ENCODE measurements at regions not wholly inside any gene's neighbourhood (a gene's known extent, or its start where the extent isn't known, plus 50 kb on each side); places are given as distances from the start of the nearest gene placed in this dataset.

DNA sequence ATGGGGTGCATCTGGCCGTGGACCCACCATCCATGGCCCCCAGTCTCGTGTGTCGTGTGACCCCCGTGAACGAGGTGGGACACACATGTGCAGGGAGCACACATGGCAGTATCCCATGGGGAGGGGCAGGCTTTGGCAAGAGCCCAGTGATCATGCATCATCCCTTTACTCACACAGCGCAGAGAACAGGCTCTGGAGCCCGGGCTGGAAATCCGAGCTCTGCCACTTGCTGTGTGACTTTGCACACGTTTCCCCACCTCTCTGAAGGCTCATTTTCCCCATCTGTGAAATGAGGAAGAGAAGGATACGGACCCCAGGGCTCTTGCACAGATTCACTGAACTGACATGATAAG is 119.9 kb downstream of the PHETA1 start:
- Histone ChIP-seq H3K4me1 (ENCODE audit: control insufficient read depth in 1 of 2, insufficient read depth in 2 of 2, low read length in 2 of 2) (no peaks in the 10 kb centered on the region), H3K27ac (ENCODE audit: low read depth, low read length) (no peak overlapping the region), H2BK12ac (ENCODE audit: low read length) (no peak overlapping the region), H3K18ac (ENCODE audit: low read length) (no peak overlapping the region), H3K4me2 (ENCODE audit: low read length) (no peak overlapping the region), H3K4ac (ENCODE audit: low read depth, low read length) (no peak overlapping the region), H2AFZ (ENCODE audit: insufficient read depth, low read length, poor library complexity) (no peak overlapping the region), H3K36me3 (ENCODE audit: control insufficient read depth in 1 of 2, insufficient read depth in 2 of 2, low read length in 2 of 2) (no peaks in the 10 kb centered on the region), H4K91ac (ENCODE audit: low read depth, low read length) (no peak overlapping the region), H3K9ac (ENCODE audit: low read length) (no peak overlapping the region), H2BK120ac (ENCODE audit: insufficient read depth, low read length, poor library complexity) (no peak overlapping the region), H3K23ac (ENCODE audit: low read length) (no peak overlapping the region), H2BK5ac (ENCODE audit: low read depth, low read length, poor library complexity) (no peak overlapping the region), H3K9me3 (ENCODE audit: insufficient read depth, low read depth, low read length) (peaks cover 1% of the 10 kb centered on the region), H4K8ac (ENCODE audit: low read depth, low read length) (no peak overlapping the region), H2AK5ac (ENCODE audit: low read length) (no peak overlapping the region), H3K4me3 (ENCODE audit: low read depth, low read length) (peak overlapping the region; percentile 37), H4K12ac (ENCODE audit: low read depth, low read length) (no peak overlapping the region), H3K79me2 (ENCODE audit: control insufficient read depth, insufficient read depth, low read length, poor library complexity) (no peaks in the 10 kb centered on the region), H3K79me1 (ENCODE audit: low read length) (no peaks in the 10 kb centered on the region), H3K14ac (ENCODE audit: low read length) (no peak overlapping the region), H3K27me3 (ENCODE audit: insufficient read depth, low read length) (no peaks in the 10 kb centered on the region)
- WGBS (ENCODE audit: extremely low coverage, insufficient coverage, insufficient read length): no CpG with 5 or more reads among the region's 10 CpGs
- DNase-seq: no peak

GRCh38 chr12:111248236-111249017 is 120.5 kb downstream of the PHETA1 start:
- H2AFZ ChIP-seq (ENCODE audit: insufficient read depth, low read length, poor library complexity): no peak overlapping the region
- H3K27ac ChIP-seq (ENCODE audit: low read depth, low read length): no peak overlapping the region
- H3K27me3 ChIP-seq (ENCODE audit: insufficient read depth, low read length): no peaks in the 10 kb centered on the region
- no peaks in the 10 kb centered on the region for H3K79me2 ChIP-seq (ENCODE audit: control insufficient read depth, insufficient read depth, low read length, poor library complexity)
- H2BK5ac ChIP-seq (ENCODE audit: low read depth, low read length, poor library complexity): no peak overlapping the region
- H3K4me2 ChIP-seq (ENCODE audit: low read length): no peak overlapping the region
- no peak overlapping the region for H4K8ac ChIP-seq (ENCODE audit: low read depth, low read length)
- H3K4me1 ChIP-seq (ENCODE audit: control insufficient read depth in 1 of 2, insufficient read depth in 2 of 2, low read length in 2 of 2): no peaks in the 10 kb centered on the region
- no peak overlapping the region for H3K4ac ChIP-seq (ENCODE audit: low read depth, low read length)
- H2AK5ac ChIP-seq (ENCODE audit: low read length): no peak overlapping the region
- no peak overlapping the region for H4K12ac ChIP-seq (ENCODE audit: low read depth, low read length)
- H3K9ac ChIP-seq (ENCODE audit: low read length): no peak overlapping the region
- H2BK12ac ChIP-seq (ENCODE audit: low read length): no peak overlapping the region
- H3K9me3 ChIP-seq (ENCODE audit: insufficient read depth, low read depth, low read length): peaks cover 1% of the 10 kb centered on the region
- no peak overlapping the region for H3K14ac ChIP-seq (ENCODE audit: low read length)
- peak in 1 of 2 donors; percentile 13 for DNase-seq
- no peak overlapping the region for H2BK120ac ChIP-seq (ENCODE audit: insufficient read depth, low read length, poor library complexity)
- H3K18ac ChIP-seq (ENCODE audit: low read length): no peak overlapping the region
- H3K4me3 ChIP-seq (ENCODE audit: low read depth, low read length): no peak overlapping the region
- H4K91ac ChIP-seq (ENCODE audit: low read depth, low read length): no peak overlapping the region
- H3K36me3 ChIP-seq (ENCODE audit: control insufficient read depth in 1 of 2, insufficient read depth in 2 of 2, low read length in 2 of 2): no peaks in the 10 kb centered on the region
- H3K79me1 ChIP-seq (ENCODE audit: low read length): no peaks in the 10 kb centered on the region
- H3K23ac ChIP-seq (ENCODE audit: low read length): no peak overlapping the region
- WGBS (ENCODE audit: extremely low coverage, insufficient coverage, insufficient read length): no CpG with 5 or more reads among the region's 13 CpGs

DNA sequence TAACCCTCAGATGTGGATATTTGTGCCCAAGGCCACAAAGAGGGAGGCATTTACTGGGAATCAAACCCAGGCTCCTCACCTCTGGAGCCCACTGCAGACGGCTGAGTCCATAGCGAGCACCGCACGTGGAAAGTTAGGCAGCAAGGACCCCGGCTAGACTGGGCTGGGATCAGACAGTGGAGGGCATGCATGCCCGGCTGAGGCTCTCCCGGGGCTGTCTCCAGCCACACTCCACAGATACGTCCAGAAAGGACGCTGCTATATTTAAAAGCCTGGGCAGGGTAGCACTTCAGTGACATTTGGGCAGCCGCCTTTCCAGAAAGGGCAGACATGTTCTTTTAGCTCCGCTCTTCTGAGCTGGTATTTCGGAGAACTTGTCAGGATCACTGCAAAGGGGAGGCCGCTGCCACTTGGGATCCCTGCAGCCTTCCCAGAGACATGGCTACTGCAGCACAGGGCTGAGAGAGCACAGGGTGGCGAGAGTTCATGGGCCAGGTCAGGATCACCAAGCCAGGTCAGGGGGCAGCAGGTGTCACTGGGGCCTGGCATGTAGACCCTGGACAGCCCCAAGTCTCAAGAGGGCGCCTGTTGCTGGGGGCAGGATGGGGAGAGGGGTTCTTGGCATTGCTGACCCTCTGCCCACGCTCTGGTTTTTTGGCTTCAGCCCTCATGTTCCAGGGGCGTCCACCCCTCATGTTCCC is 121.7 kb downstream of the PHETA1 start:
- Histone ChIP-seq H3K9me3 (ENCODE audit: insufficient read depth, low read depth, low read length) (peaks cover 1% of the 10 kb centered on the region), H3K27ac (ENCODE audit: low read depth, low read length) (no peak overlapping the region), H3K14ac (ENCODE audit: low read length) (no peak overlapping the region), H3K23ac (ENCODE audit: low read length) (no peak overlapping the region), H4K12ac (ENCODE audit: low read depth, low read length) (no peak overlapping the region), H3K4me3 (ENCODE audit: low read depth, low read length) (no peak overlapping the region), H3K4me2 (ENCODE audit: low read length) (no peak overlapping the region), H3K18ac (ENCODE audit: low read length) (no peak overlapping the region), H3K9ac (ENCODE audit: low read length) (no peak overlapping the region), H2BK12ac (ENCODE audit: low read length) (no peak overlapping the region), H3K79me1 (ENCODE audit: low read length) (no peaks in the 10 kb centered on the region), H2AFZ (ENCODE audit: insufficient read depth, low read length, poor library complexity) (no peak overlapping the region), H3K4me1 (ENCODE audit: control insufficient read depth in 1 of 2, insufficient read depth in 2 of 2, low read length in 2 of 2) (no peaks in the 10 kb centered on the region), H2BK5ac (ENCODE audit: low read depth, low read length, poor library complexity) (no peak overlapping the region), H3K79me2 (ENCODE audit: control insufficient read depth, insufficient read depth, low read length, poor library complexity) (no peaks in the 10 kb centered on the region), H4K91ac (ENCODE audit: low read depth, low read length) (no peak overlapping the region), H2AK5ac (ENCODE audit: low read length) (no peak overlapping the region), H4K8ac (ENCODE audit: low read depth, low read length) (no peak overlapping the region), H3K27me3 (ENCODE audit: insufficient read depth, low read length) (no peaks in the 10 kb centered on the region), H3K36me3 (ENCODE audit: control insufficient read depth in 1 of 2, insufficient read depth in 2 of 2, low read length in 2 of 2) (no peaks in the 10 kb centered on the region), H3K4ac (ENCODE audit: low read depth, low read length) (no peak overlapping the region), H2BK120ac (ENCODE audit: insufficient read depth, low read length, poor library complexity) (no peak overlapping the region)
- DNase-seq: no peak
- whole genome bisulfite sequencing (ENCODE audit: extremely low coverage, insufficient coverage, insufficient read length): no CpG with 5 or more reads among the region's 17 CpGs

DNA sequence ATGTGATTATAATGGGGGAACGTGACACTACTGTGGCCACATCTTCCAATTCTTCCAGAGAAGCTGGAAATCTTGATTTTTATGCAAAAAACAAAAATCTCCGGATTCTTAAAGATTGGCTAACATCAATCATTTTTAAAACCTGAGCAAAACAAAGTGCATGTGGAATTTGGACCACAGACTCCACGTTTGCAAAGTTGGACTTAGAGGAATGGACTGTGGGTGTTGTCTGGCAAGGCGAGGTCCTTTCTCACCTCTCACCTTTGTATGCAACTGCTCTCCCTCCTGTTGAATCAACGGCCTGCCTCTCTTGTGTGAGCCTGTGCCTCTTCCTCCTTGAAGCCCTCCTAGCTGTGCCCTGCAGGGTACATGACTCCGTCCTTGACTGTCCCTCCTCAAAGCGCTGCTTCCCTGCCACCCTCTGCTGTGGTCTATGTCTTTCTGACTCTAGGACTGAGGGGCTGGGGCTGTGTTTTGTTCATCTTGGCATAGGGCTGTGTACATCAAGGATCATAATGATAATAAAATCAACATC is 122.4 kb downstream of the PHETA1 start:
- H3K18ac ChIP-seq (ENCODE audit: low read length): no peak overlapping the region
- peaks cover 1% of the 10 kb centered on the region for H3K9me3 ChIP-seq (ENCODE audit: insufficient read depth, low read depth, low read length)
- H3K36me3 ChIP-seq (ENCODE audit: control insufficient read depth in 1 of 2, insufficient read depth in 2 of 2, low read length in 2 of 2): no peaks in the 10 kb centered on the region
- H4K12ac ChIP-seq (ENCODE audit: low read depth, low read length): no peak overlapping the region
- no peak overlapping the region for H2BK12ac ChIP-seq (ENCODE audit: low read length)
- H3K4me1 ChIP-seq (ENCODE audit: control insufficient read depth in 1 of 2, insufficient read depth in 2 of 2, low read length in 2 of 2): no peaks in the 10 kb centered on the region
- no peak overlapping the region for H2BK120ac ChIP-seq (ENCODE audit: insufficient read depth, low read length, poor library complexity)
- H2AK5ac ChIP-seq (ENCODE audit: low read length): no peak overlapping the region
- H3K4ac ChIP-seq (ENCODE audit: low read depth, low read length): no peak overlapping the region
- H3K79me1 ChIP-seq (ENCODE audit: low read length): no peaks in the 10 kb centered on the region
- no peak overlapping the region for H3K23ac ChIP-seq (ENCODE audit: low read length)
- no peak overlapping the region for H3K4me2 ChIP-seq (ENCODE audit: low read length)
- no peak overlapping the region for H2BK5ac ChIP-seq (ENCODE audit: low read depth, low read length, poor library complexity)
- no peak overlapping the region for H3K9ac ChIP-seq (ENCODE audit: low read length)
- no peaks in the 10 kb centered on the region for H3K27me3 ChIP-seq (ENCODE audit: insufficient read depth, low read length)
- H4K8ac ChIP-seq (ENCODE audit: low read depth, low read length): no peak overlapping the region
- WGBS (ENCODE audit: extremely low coverage, insufficient coverage, insufficient read length): no CpG with 5 or more reads among the region's 7 CpGs
- H3K4me3 ChIP-seq (ENCODE audit: low read depth, low read length): no peak overlapping the region
- H3K14ac ChIP-seq (ENCODE audit: low read length): no peak overlapping the region
- no peak overlapping the region for H2AFZ ChIP-seq (ENCODE audit: insufficient read depth, low read length, poor library complexity)
- no peaks in the 10 kb centered on the region for H3K79me2 ChIP-seq (ENCODE audit: control insufficient read depth, insufficient read depth, low read length, poor library complexity)
- no peak overlapping the region for H4K91ac ChIP-seq (ENCODE audit: low read depth, low read length)
- no peak for DNase-seq
- no peak overlapping the region for H3K27ac ChIP-seq (ENCODE audit: low read depth, low read length)
